Tibial artery (tissue), 4 donors: ENCODE measurements at regions not wholly inside any gene's neighbourhood (a gene's known extent, or its start where the extent isn't known, plus 50 kb on each side); places are given as distances from the start of the nearest gene placed in this dataset.

Experiments used
- DNase-seq, 2 donors: peaks; one replicate each; pipeline ENCODE4 v3.0.0-alpha.2; 2019
- H3K27ac ChIP-seq, 2 donors: fragments of 200-600 bp; sonication (generic) in 1 of 2; 1 replicate in 1 of 2; 2 replicates in 1 of 2; pipeline ENCODE4 v1.5.1; 2018 to 2019; ENCODE audit warnings: mild to moderate bottlenecking in 1 of 2
- H3K27me3 ChIP-seq, 2 donors: fragments of 200-600 bp; sonication (generic) in 1 of 2; one replicate each; pipeline versions ENCODE4 v1.5.1 to v1.6.0; 2016 to 2019
- H3K36me3 ChIP-seq, 3 donors: fragments of 200-600 bp; sonication (generic) in 2 of 3; one replicate each; pipeline ENCODE4 v1.5.1; 2016 to 2019; ENCODE audit warnings: mild to moderate bottlenecking in 2 of 3
- H3K4me1 ChIP-seq, 4 donors: fragments of 200-600 bp; sonication (generic) in 2 of 4; 1 replicate in 3 of 4; 2 replicates in 1 of 4; pipeline ENCODE4 v1.5.1; 2016 to 2019
- H3K4me3 ChIP-seq, 2 donors: fragments of 200-600 bp; sonication (generic) in 1 of 2; 1 replicate in 1 of 2; 2 replicates in 1 of 2; pipeline ENCODE4 v1.5.1; 2018 to 2019; ENCODE audit warnings: mild to moderate bottlenecking in 2 of 2
- H3K9me3 ChIP-seq, 3 donors: fragments of 200-600 bp; sonication (generic) in 1 of 3; one replicate each; pipeline ENCODE4 v1.5.1; 2016 to 2019
- intact Hi-C: fragments of 100-400 bp; cut with DNase I; formaldehyde crosslinking; loops from one replicate; pipeline ENCODE4 v1.15.0; 2023; ENCODE audit warnings: low total_unique reads
- TF ChIP-seq, protein P1 (sequence below), 2 experiments: fragments of 200-600 bp in 1 of 2; fragments of 450-650 bp in 1 of 2; IDR thresholded peaks; one replicate each; pipeline ENCODE4 v1.5.1; 2017 to 2019; ENCODE audit warnings: antibody characterized with exemption in 2 of 2, mild to moderate bottlenecking in 1 of 2, moderate library complexity in 1 of 2

DNA sequence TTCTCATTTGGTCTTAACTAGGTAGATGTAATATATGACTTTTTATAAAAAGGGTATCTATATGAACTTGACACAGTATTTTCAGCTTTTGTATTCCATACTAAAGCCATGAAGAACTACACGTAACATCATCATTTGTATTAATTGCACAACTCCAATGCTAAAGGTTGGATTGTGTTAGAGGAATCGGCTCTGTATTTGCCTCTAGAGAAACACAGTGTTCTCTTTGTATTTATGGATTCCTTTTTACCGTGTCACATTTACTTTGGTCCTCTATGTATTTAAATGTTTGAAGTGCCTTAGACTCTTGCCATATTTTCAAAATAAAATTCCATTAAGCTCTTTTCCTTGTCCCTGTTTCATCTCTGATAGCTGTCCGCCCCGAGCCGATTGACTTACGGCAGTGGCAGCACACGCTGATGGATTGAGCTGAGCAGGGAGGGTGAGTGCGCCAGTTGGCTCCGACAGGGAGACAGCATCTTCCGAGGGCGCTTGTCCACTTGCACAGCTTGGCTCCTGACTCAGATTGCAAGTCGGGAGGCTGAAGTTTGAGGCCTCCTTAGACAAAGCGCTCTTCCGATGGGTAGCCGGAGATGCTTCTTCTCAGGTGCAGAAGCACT, 95.6 kb upstream of the DMRT1 start:
- no peaks in the 10 kb centered on the region for H3K9me3 ChIP-seq
- H3K27me3 ChIP-seq, result no peaks in the 10 kb centered on the region
- intact Hi-C loops, result no loop called here
- peak in 1 of 2 donors; percentile 62 for DNase-seq
- peak overlapping the region; percentile 45 to 80 for H3K27ac ChIP-seq
- H3K4me1 ChIP-seq, result peaks cover 0 to 69% (median 30%) of the 10 kb centered on the region in 4 donors
- TF ChIP-seq, protein P1, sequence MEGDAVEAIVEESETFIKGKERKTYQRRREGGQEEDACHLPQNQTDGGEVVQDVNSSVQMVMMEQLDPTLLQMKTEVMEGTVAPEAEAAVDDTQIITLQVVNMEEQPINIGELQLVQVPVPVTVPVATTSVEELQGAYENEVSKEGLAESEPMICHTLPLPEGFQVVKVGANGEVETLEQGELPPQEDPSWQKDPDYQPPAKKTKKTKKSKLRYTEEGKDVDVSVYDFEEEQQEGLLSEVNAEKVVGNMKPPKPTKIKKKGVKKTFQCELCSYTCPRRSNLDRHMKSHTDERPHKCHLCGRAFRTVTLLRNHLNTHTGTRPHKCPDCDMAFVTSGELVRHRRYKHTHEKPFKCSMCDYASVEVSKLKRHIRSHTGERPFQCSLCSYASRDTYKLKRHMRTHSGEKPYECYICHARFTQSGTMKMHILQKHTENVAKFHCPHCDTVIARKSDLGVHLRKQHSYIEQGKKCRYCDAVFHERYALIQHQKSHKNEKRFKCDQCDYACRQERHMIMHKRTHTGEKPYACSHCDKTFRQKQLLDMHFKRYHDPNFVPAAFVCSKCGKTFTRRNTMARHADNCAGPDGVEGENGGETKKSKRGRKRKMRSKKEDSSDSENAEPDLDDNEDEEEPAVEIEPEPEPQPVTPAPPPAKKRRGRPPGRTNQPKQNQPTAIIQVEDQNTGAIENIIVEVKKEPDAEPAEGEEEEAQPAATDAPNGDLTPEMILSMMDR (IDR thresholded peaks at IDR 0.05), result no peak
- peaks cover 50 to 71% (median 68%) of the 10 kb centered on the region in 3 donors for H3K36me3 ChIP-seq
- no peak overlapping the region for H3K4me3 ChIP-seq

GRCh38 chr9:746661-747434, 94.6 kb upstream of the DMRT1 start:
- H3K27me3 ChIP-seq, result no peaks in the 10 kb centered on the region
- DNase-seq, result no peak
- TF ChIP-seq, protein P1 (IDR thresholded peaks at IDR 0.05), result no peak
- peak overlapping the region; percentile 11 to 80 for H3K27ac ChIP-seq
- H3K36me3 ChIP-seq, result peaks cover 41 to 61% (median 58%) of the 10 kb centered on the region in 3 donors
- intact Hi-C loops, result no loop called here
- H3K4me3 ChIP-seq, result no peak overlapping the region
- H3K9me3 ChIP-seq, result no peaks in the 10 kb centered on the region
- H3K4me1 ChIP-seq, result peaks cover 0 to 78% (median 40%) of the 10 kb centered on the region in 4 donors

GRCh38 chr9:747567-747966, 93.9 kb upstream of the DMRT1 start:
- Histone ChIP-seq H3K27ac (peak overlapping the region; percentile 70 to 80), H3K9me3 (no peaks in the 10 kb centered on the region), H3K36me3 (peaks cover 33 to 54% (median 51%) of the 10 kb centered on the region in 3 donors), H3K4me1 (peaks cover 0 to 80% (median 44%) of the 10 kb centered on the region in 4 donors), H3K4me3 (no peak overlapping the region), H3K27me3 (no peaks in the 10 kb centered on the region)
- DNase-seq, result no peak
- intact Hi-C loops, result no loop called here
- TF ChIP-seq, protein P1 (IDR thresholded peaks at IDR 0.05), result no peak

DNA sequence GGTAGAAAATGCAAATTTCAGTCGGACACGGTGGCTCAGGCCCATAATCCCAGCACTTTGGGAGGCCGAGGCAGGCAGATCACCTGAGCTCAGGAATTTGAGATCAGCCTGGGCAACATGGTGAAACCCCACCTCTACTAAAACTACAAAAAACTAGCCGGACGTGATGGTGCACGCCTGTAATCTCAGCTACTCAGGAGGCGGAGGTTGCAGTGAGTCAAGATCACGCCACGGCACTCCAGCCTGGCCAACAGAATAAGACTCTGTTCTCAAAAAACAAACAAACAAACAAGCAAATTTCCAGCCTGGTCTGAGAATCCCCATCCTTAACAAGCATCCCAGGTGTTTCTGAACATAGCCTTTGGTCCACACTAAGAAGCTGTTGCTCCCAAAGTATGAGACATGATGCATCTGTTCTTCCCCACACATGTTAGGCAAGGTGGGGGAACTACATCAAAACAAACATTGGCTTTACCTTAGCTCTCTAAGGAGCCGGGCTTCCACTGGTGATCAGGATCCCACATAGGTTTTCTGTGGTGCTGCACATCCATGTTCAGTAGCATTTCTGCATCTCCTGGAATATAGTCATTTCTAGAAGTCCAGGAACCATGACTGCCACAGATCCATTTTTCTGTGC, 92.5 kb upstream of the DMRT1 start:
- H3K4me3 ChIP-seq, result no peak overlapping the region
- H3K9me3 ChIP-seq, result no peaks in the 10 kb centered on the region
- peak overlapping the region; percentile 70 to 80 for H3K27ac ChIP-seq
- no peak for DNase-seq
- H3K27me3 ChIP-seq, result no peaks in the 10 kb centered on the region
- peaks cover 0 to 71% (median 43%) of the 10 kb centered on the region in 4 donors for H3K4me1 ChIP-seq
- peaks cover 19 to 46% (median 40%) of the 10 kb centered on the region in 3 donors for H3K36me3 ChIP-seq
- intact Hi-C loops, result no loop called here
- TF ChIP-seq, protein P1 (IDR thresholded peaks at IDR 0.05), result no peak

DNA sequence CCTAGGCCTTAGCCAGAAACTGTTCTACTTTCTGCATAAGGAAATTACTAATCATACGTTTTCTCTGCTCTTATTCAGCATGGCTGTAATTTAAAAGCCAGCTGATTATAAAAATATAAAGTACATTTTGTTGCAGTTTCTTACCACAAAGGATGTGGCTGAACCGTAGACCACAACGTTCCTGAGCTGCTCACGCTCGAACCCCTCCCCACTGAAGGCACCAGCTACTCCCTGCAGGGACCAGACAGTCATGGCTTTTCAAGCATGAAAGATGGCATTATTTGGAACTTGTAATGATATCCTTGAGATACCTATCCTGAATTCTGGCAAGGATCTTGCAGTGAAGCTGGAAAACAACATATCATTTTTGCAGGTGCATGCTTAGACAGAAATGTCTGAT, 91.8 kb upstream of the DMRT1 start:
- Histone ChIP-seq H3K4me1 (peaks cover 0 to 64% (median 37%) of the 10 kb centered on the region in 4 donors), H3K27ac (peak overlapping the region; percentile 70 to 80), H3K27me3 (no peaks in the 10 kb centered on the region), H3K36me3 (peaks cover 17 to 39% (median 34%) of the 10 kb centered on the region in 3 donors), H3K9me3 (no peaks in the 10 kb centered on the region), H3K4me3 (no peak overlapping the region)
- DNase-seq, result no peak
- intact Hi-C loops, result no loop called here
- TF ChIP-seq, protein P1 (IDR thresholded peaks at IDR 0.05), result no peak
